IMR-90 (cell line): ENCODE measurements at regions not wholly inside any gene's neighbourhood (a gene's known extent, or its start where the extent isn't known, plus 50 kb on each side); places are given as distances from the start of the nearest gene placed in this dataset.

Source experiments
- ATAC-seq: fragments of 200-7000 bp; cut with Tn5 transposase; 2 replicates; pipeline ENCODE4 v1.9.1; 2020; ENCODE audit warnings: low read depth, mild to moderate bottlenecking, moderate library complexity
- BruUV-seq: library from RNA; stranded (reverse); fragments of 400-500 nt; replicated peaks from 2 replicates; lab custom pipeline; 2021; lab: Mats Ljungman, UMichigan
- CTCF ChIA-PET: fragments of 300-600 bp; formaldehyde crosslinking; extraction: SDS; loops from one replicate; lab custom pipeline; 2021; ENCODE audit warnings: antibody characterized with exemption; lab: Yijun Ruan, JAX
- POLR2A ChIA-PET: fragments of 300-600 bp; sonication (Branson Sonifier 250); formaldehyde crosslinking; loops from one replicate; lab custom pipeline; 2022; ENCODE audit warnings: antibody characterized with exemption; ENCODE audit not compliant: unreplicated experiment; lab: Charles Lee
- DNase-seq: peaks from one replicate; pipeline ENCODE4 v3.0.0; 2013
- H2AFZ ChIP-seq: replicated peaks from 2 replicates; pipeline ENCODE3; 2013; ENCODE audit warnings: low read length, mild to moderate bottlenecking; ENCODE audit not compliant: poor library complexity
- H2AK5ac ChIP-seq: 2 replicates; pipeline ENCODE4 v1.6.1; 2013; ENCODE audit warnings: low read depth, low read length, inconsistent platforms
- H2AK9ac ChIP-seq: replicated peaks from 2 replicates; pipeline ENCODE3; 2013; ENCODE audit warnings: mild to moderate bottlenecking, low read depth, low read length, moderate library complexity; ENCODE audit not compliant: poor library complexity
- H2BK120ac ChIP-seq: 2 replicates; pipeline ENCODE4 v1.6.1; 2013; ENCODE audit warnings: low read depth, low read length, inconsistent platforms
- H2BK15ac ChIP-seq: 3 replicates; pipeline ENCODE4 v1.6.1; 2013; ENCODE audit warnings: low read depth, low read length, inconsistent platforms
- H2BK20ac ChIP-seq: 2 replicates; pipeline ENCODE4 v1.6.1; 2013; ENCODE audit warnings: low read depth, mild to moderate bottlenecking, inconsistent platforms, low read length, moderate library complexity
- H2BK5ac ChIP-seq: 2 replicates; pipeline ENCODE4 v1.6.1; 2013; ENCODE audit warnings: mild to moderate bottlenecking, low read depth, low read length, inconsistent platforms; ENCODE audit not compliant: poor library complexity, severe bottlenecking
- H3K14ac ChIP-seq: replicated peaks from 2 replicates; pipeline ENCODE4 v1.6.1; 2013; ENCODE audit warnings: low read depth, low read length, inconsistent platforms
- H3K18ac ChIP-seq: 2 replicates; pipeline ENCODE4 v1.6.1; 2013; ENCODE audit warnings: low read depth, low read length, control low read depth
- H3K23ac ChIP-seq: 2 replicates; pipeline ENCODE4 v1.6.1; 2013; ENCODE audit warnings: low read depth, low read length, inconsistent platforms
- H3K27ac ChIP-seq: 2 replicates; pipeline ENCODE4 v1.5.1; 2013; ENCODE audit warnings: mild to moderate bottlenecking, control low read depth, low read length; ENCODE audit not compliant: insufficient read depth
- H3K27me3 ChIP-seq: 2 replicates; pipeline ENCODE4 v1.6.1; 2013; ENCODE audit warnings: low read length; ENCODE audit not compliant: control insufficient read depth, insufficient read depth
- H3K36me3 ChIP-seq: 2 replicates; pipeline ENCODE4 v1.6.1; 2013; ENCODE audit warnings: low read length, mixed read lengths; ENCODE audit not compliant: control insufficient read depth, insufficient read depth
- H3K4ac ChIP-seq: 2 replicates; pipeline ENCODE4 v1.6.1; 2013; ENCODE audit warnings: low read depth, low read length, inconsistent platforms
- H3K4me1 ChIP-seq: 2 replicates; pipeline ENCODE4 v1.6.1; 2013; ENCODE audit warnings: low read length, mixed read lengths; ENCODE audit not compliant: control insufficient read depth, insufficient read depth
- H3K4me2 ChIP-seq: 2 replicates; pipeline ENCODE4 v1.6.1; 2013; ENCODE audit warnings: low read depth, mild to moderate bottlenecking, control low read depth, low read length, moderate library complexity
- H3K4me3 ChIP-seq: 2 replicates; pipeline ENCODE4 v1.5.1; 2013; ENCODE audit warnings: low read depth, mild to moderate bottlenecking, control low read depth, low read length, moderate library complexity; ENCODE audit not compliant: insufficient read depth
- H3K56ac ChIP-seq: 2 replicates; pipeline ENCODE4 v1.6.1; 2013; ENCODE audit warnings: low read length, inconsistent platforms; ENCODE audit not compliant: insufficient read depth; ENCODE audit errors: extremely low read depth
- H3K79me1 ChIP-seq, 2 experiments: 2 replicates each; pipeline ENCODE4 v1.6.1; 2013; ENCODE audit warnings: low read length in 2 of 2, inconsistent platforms in 1 of 2, low read depth in 1 of 2
- H3K9ac ChIP-seq: 2 replicates; pipeline ENCODE4 v1.6.1; 2013; ENCODE audit warnings: low read depth, low read length, control low read depth
- H3K9me1 ChIP-seq: 2 replicates; pipeline ENCODE4 v1.6.1; 2013; ENCODE audit warnings: low read length, inconsistent platforms; ENCODE audit not compliant: insufficient read depth
- H3K9me3 ChIP-seq: 2 replicates; pipeline ENCODE4 v1.6.1; 2013; ENCODE audit warnings: low read length; ENCODE audit not compliant: control insufficient read depth, insufficient read depth
- H4K20me1 ChIP-seq: 2 replicates; pipeline ENCODE4 v1.6.1; 2013; ENCODE audit warnings: low read length, inconsistent platforms; ENCODE audit not compliant: insufficient read depth
- H4K5ac ChIP-seq: 2 replicates; pipeline ENCODE4 v1.6.1; 2013; ENCODE audit warnings: mild to moderate bottlenecking, low read depth, low read length, control low read depth
- H4K8ac ChIP-seq, 2 experiments: 2 replicates each; pipeline ENCODE4 v1.6.1; 2013; ENCODE audit warnings: low read depth in 2 of 2, low read length in 2 of 2, control low read depth in 1 of 2, inconsistent platforms in 1 of 2
- H4K91ac ChIP-seq: 2 replicates; pipeline ENCODE4 v1.6.1; 2013; ENCODE audit warnings: low read depth, low read length, inconsistent platforms; ENCODE audit not compliant: insufficient read depth
- BHLHE40 ChIP-seq: fragments of 150-350 bp; IDR thresholded peaks from 2 replicates; pipeline ENCODE4 v1.6.1; 2016; ENCODE audit warnings: mild to moderate bottlenecking, low read depth, low read length
- CEBPB ChIP-seq: IDR thresholded peaks from 2 replicates; pipeline ENCODE4 v1.6.1; 2012; ENCODE audit warnings: low read depth, low read length, improper control_type of control experiment
- CHD1 ChIP-seq: IDR thresholded peaks from 2 replicates; pipeline ENCODE4 v1.6.1; 2012; ENCODE audit warnings: low read depth, low read length, improper control_type of control experiment
- ELK1 ChIP-seq: fragments of 150-350 bp; IDR thresholded peaks from 2 replicates; pipeline ENCODE4 v1.6.1; 2016; ENCODE audit warnings: low read depth, mild to moderate bottlenecking, low read length, moderate library complexity, borderline replicate concordance
- FOS ChIP-seq: fragments of 150-350 bp; IDR thresholded peaks from 2 replicates; pipeline ENCODE4 v1.6.1; 2016; ENCODE audit warnings: low read depth, low read length
- MAFK ChIP-seq: IDR thresholded peaks from 2 replicates; pipeline ENCODE4 v1.6.1; 2012; ENCODE audit warnings: low read depth, low read length, improper control_type of control experiment
- MAZ ChIP-seq: IDR thresholded peaks from 2 replicates; pipeline ENCODE4 v1.6.1; 2012; ENCODE audit warnings: low read depth, mild to moderate bottlenecking, low read length, improper control_type of control experiment, moderate library complexity, borderline replicate concordance
- MXI1 ChIP-seq: IDR thresholded peaks from 2 replicates; pipeline ENCODE4 v1.6.1; 2012; ENCODE audit warnings: low read depth, mild to moderate bottlenecking, low read length, moderate library complexity, borderline replicate concordance
- NFE2L2 ChIP-seq: fragments of 150-350 bp; IDR thresholded peaks from 2 replicates; pipeline ENCODE4 v1.6.1; 2016; ENCODE audit warnings: low read depth, mild to moderate bottlenecking, low read length
- POLR2A ChIP-seq: IDR thresholded peaks from 2 replicates; pipeline ENCODE4 v1.6.1; 2012; ENCODE audit warnings: mild to moderate bottlenecking, low read depth, low read length
- RAD21 ChIP-seq: IDR thresholded peaks from 2 replicates; pipeline ENCODE4 v1.6.1; 2012; ENCODE audit warnings: low read length, improper control_type of control experiment
- RCOR1 ChIP-seq: IDR thresholded peaks from 2 replicates; pipeline ENCODE4 v1.6.1; 2012; ENCODE audit warnings: mild to moderate bottlenecking, low read length, improper control_type of control experiment; ENCODE audit not compliant: insufficient replicate concordance
- RFX5 ChIP-seq: IDR thresholded peaks from 2 replicates; pipeline ENCODE4 v1.8.0; 2012; ENCODE audit warnings: low read depth, mild to moderate bottlenecking, low read length, moderate library complexity
- SMC3 ChIP-seq: fragments of 150-350 bp; IDR thresholded peaks from 2 replicates; pipeline ENCODE4 v1.6.1; 2016; ENCODE audit warnings: low read depth, mild to moderate bottlenecking, antibody characterized with exemption, low read length, moderate library complexity
- USF2 ChIP-seq: fragments of 150-350 bp; IDR thresholded peaks from 2 replicates; pipeline ENCODE4 v1.6.1; 2017; ENCODE audit warnings: mild to moderate bottlenecking, antibody characterized with exemption, low read length, low read depth
- dilution Hi-C: fragments of 300-500 bp; cut with HindIII; formaldehyde crosslinking; loops from one replicate; pipeline ENCODE4 v1.14.3; 2018; ENCODE audit warnings: low sequenced_read_pairs; ENCODE audit not compliant: unreplicated experiment
- in situ Hi-C: fragments of 300-500 bp; cut with MboI; formaldehyde crosslinking; loops from 3 replicates; pipeline ENCODE4 v1.14.3; 2019; ENCODE audit warnings: low sequenced_read_pairs, inconsistent platforms, mixed read lengths
- intact Hi-C: fragments of 100-400 bp; cut with micrococcal nuclease; formaldehyde crosslinking; loops from 2 replicates; pipeline ENCODE4 v1.10.0; 2022
- TF ChIP-seq, protein P1 (sequence below): conservative IDR thresholded peaks from 2 replicates; pipeline ENCODE4 v1.5.1; 2012; ENCODE audit warnings: mild to moderate bottlenecking, low read depth, low read length, improper control_type of control experiment

DNA sequence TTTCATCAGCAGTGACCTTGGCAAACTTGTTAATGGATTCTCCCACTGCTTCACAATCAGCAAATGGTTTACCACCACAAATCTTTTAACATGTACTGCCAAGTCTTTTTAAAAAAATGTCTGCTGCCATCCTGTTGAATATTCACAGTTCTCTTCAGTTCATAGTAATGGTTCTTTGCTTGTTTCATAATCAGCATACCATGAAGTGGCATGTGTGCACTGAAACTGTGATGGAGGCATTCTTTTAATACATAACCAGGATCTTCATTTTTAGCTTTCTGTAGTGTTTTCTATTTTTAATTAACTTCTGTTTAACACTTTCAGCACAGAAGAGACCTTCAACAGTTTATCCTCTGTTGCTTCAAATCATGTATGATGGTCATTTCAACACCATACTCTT, 230.1 kb upstream of the ARSJ start:
- Histone ChIP-seq H2BK5ac (peak overlapping the region; percentile 1), H3K4me3 (no peak overlapping the region), H3K36me3 (no peaks in the 10 kb centered on the region), H3K9ac (no peak overlapping the region), H4K5ac (no peak overlapping the region), H3K79me1 (no peaks in the 10 kb centered on the region), H3K9me1 (peaks cover 3% of the 10 kb centered on the region; the same call in 1 of the 2 replicates), H3K4ac (peak overlapping the region; percentile 8; the same call in 1 of the 2 replicates), H2BK15ac (peak overlapping the region; percentile 47; the same call in 1 of the 3 replicates), H2AK5ac (no peak overlapping the region), H2BK20ac (peak overlapping the region; percentile 57; the same call in 1 of the 2 replicates), H3K27me3 (no peaks in the 10 kb centered on the region), H3K14ac (no peak overlapping the region), H4K20me1 (no peaks in the 10 kb centered on the region), H4K8ac (peak overlapping the region; percentile 16 to 61; a peak in 3 of 4 replicates), H3K27ac (no peak overlapping the region), H3K56ac (no peak overlapping the region), H3K4me1 (peaks cover 1% of the 10 kb centered on the region; the same call in 1 of the 2 replicates), H2BK120ac (peak overlapping the region; percentile 37), H2AFZ (peak overlapping the region; percentile 56), H3K18ac (no peak overlapping the region; the same call in 1 of the 2 replicates), H3K23ac (no peak overlapping the region), H3K4me2 (no peak overlapping the region), H3K9me3 (no peaks in the 10 kb centered on the region), H4K91ac (no peak overlapping the region), H2AK9ac (no peak overlapping the region)
- in situ Hi-C loops: no loop called here
- DNase-seq (no peak), ATAC-seq (no peak; the same call in 1 of the 2 replicates)
- TF ChIP-seq MXI1 (no peak), SMC3 (no peak), POLR2A (no peak), BHLHE40 (no peak), RFX5 (no peak), CHD1 (no peak), ELK1 (no peak), MAFK (no peak), RCOR1 (no peak), USF2 (no peak), NFE2L2 (no peak), CEBPB (no peak), MAZ (no peak), RAD21 (no peak), FOS (no peak)
- TF ChIP-seq, protein P1, sequence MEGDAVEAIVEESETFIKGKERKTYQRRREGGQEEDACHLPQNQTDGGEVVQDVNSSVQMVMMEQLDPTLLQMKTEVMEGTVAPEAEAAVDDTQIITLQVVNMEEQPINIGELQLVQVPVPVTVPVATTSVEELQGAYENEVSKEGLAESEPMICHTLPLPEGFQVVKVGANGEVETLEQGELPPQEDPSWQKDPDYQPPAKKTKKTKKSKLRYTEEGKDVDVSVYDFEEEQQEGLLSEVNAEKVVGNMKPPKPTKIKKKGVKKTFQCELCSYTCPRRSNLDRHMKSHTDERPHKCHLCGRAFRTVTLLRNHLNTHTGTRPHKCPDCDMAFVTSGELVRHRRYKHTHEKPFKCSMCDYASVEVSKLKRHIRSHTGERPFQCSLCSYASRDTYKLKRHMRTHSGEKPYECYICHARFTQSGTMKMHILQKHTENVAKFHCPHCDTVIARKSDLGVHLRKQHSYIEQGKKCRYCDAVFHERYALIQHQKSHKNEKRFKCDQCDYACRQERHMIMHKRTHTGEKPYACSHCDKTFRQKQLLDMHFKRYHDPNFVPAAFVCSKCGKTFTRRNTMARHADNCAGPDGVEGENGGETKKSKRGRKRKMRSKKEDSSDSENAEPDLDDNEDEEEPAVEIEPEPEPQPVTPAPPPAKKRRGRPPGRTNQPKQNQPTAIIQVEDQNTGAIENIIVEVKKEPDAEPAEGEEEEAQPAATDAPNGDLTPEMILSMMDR: no peak
- POLR2A ChIA-PET: no interaction called here
- no TSS peak for BruUV-seq
- CTCF ChIA-PET: no interaction called here
- dilution Hi-C loops: no loop called here
- intact Hi-C loops: no loop called here
